GM18907 (cell line): ENCODE measurements at regions not wholly inside any gene's neighbourhood (a gene's known extent, or its start where the extent isn't known, plus 50 kb on each side); places are given as distances from the start of the nearest gene placed in this dataset.

ENCODE experiments used
- ATAC-seq: cut with Tn5 transposase; IDR thresholded peaks from one replicate; pipeline ENCODE4 v1.9.1; 2021; ENCODE audit warnings: mild to moderate bottlenecking, moderate library complexity; ENCODE audit not compliant: unreplicated experiment

DNA sequence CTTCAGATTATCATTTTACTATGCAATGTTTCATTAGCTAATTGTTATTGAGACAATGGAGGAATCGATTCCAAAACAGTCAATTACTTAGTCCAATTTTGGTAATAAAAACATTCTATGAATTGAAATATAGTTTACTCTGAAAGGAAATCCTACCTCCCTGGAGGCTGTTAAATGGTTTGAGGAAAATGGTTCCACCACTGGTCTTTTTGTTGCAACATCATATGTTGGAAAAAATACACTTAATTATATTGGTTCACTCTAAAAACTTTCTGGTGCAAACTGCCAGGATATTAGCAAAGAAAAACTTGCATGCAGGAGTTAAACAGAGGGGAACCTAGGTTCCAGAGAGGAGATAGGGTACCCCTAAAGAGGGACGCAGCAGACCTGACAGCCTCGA is 267.3 kb upstream of the LYZL1 start:
- no peak for ATAC-seq

DNA sequence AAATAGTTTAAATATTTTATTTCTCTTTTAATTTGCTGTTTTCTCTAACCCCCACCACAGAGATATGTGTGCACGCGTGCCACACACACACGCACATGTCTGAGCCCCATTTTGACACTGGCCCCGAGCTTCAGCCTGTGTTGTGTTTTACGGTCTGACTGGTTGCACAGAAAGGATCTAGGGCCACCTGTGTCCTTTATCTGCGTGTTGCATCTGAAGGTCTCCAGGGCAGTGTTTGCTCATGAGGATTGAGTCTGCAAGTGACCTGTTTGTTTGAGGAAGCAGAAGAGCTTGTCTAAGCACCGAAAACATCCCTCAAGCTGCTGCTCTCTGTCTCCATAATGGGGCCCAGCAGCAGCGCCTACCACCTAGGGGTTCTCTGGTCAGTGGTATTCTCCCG is 266.4 kb upstream of the LYZL1 start:
- ATAC-seq = no peak

DNA sequence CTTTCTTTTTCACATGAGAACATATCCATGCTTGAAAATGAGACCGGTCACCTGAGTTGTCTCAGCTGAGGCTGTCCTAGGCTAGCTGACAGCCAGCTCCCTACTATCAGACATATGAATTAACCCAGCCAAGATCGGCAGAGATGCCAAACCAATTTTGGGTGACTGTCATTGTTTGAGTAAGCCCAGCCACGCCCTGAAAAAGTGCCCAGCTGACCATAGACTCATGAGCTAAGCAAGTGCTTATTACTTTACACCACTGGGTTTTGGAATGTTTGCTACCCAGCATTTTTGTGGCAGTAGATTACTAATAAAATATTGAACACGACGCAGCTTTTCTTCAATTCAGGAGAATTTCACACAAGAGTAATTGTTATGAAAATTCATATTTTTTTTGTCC is 265.2 kb upstream of the LYZL1 start:
- no peak for ATAC-seq

DNA sequence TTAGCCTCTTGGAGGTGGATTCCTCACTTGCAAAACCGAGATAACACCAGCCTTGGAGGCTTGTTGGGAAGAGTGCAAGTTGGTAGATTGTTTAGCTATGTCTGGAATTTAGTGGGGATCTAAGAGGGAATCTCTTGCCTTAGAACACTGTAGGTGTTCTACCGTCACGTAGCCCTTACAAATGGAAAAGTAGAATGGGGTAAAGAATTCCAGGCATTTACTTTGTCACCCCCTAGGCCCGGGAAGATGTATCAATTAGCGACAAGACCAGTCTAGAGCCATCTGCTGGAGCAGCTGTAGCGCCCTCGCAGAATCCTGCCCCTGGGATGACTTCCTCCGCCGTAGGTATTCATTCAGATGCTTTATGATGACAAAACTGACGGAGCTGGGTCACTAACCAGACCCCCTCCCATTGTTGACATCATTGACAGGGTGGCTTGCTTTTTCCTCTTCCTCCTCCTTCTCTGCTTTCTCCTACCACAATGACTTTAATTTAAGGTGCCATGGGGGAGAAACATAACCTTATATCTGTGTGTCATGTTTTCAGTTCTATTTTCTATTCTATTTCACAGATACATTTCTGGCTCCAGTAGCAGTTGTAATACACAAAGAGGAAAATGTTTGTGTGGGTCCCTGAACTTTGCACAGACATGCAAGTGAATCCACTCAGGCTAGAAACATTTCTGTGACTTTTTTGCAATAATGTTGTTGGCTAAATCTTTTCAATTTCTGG is 262.6 kb upstream of the LYZL1 start:
- no peak for ATAC-seq

DNA sequence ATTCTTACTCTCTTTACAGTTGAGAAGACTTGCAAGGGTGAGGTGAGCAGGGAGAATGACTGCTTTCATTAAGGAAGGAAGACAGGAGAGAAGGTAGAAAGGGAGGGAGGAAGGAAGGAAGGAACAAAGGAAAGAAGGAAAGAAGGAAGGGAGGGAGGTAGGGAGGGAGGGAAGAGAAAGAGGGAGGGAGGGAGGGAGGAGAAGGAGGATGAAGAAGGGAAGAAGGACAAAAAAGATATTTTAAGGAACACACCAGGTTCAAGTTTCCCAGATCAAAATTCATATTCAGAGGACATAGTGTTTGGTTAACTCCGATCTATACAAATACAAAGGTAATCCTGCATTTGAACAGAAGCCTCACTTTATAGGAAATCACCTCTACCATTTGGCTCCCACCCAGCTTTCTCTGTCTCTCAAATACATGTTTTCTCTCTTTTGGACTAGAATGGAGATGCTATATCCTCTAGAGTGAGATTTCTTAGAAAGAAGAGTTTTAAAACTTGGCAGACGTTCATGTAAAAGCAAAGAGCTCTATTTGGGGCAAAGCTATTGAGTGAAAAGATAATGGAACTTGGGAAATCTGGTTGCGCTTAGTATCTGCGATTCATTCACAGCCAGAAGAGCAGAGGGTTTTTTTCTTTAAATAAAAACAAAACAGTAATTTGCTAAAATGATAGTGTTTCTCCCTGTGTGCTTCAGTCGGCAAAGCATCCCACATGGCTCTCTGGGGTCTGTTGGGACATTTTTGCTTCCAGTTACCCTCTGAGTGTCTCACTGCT is 261.9 kb upstream of the LYZL1 start:
- ATAC-seq = no peak

DNA sequence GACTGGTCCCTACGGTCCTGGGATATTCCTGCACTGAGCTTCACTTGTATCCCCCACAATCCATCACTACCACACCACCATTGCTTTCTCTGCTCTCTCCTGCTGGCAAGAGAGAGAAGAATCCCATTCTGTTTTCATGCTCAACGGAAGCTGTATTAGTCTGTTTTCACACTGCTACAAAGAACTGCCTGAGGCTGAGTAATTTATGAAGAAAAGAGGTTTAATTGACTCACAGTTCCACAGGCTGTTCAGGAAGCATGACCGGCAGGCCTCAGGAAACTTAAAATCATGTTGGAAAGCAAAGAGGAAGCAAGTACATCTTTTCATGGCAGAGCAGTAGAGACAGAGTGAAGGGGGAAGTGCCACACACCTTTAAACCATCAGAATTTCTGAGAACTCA is 260.4 kb upstream of the LYZL1 start:
- no peak for ATAC-seq

DNA sequence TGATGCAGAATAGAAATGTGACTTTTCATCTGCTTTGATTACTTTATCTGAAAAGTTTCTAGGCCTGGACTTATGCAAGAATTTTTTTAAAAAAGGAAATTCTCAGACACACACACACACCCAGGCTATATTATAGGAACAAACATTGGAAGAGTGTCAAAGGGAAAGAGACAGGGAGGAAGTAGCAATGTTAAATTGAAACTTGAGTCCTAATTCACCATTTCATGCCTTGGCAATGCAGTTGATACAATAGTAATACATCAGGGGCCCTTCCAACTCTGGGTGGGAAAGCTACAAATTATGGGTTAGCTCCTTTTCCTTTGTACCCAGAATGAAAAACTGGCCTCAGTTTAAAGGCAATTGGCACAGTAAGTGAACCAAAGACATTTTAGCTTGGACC is 258.0 kb upstream of the LYZL1 start:
- no peak for ATAC-seq

DNA sequence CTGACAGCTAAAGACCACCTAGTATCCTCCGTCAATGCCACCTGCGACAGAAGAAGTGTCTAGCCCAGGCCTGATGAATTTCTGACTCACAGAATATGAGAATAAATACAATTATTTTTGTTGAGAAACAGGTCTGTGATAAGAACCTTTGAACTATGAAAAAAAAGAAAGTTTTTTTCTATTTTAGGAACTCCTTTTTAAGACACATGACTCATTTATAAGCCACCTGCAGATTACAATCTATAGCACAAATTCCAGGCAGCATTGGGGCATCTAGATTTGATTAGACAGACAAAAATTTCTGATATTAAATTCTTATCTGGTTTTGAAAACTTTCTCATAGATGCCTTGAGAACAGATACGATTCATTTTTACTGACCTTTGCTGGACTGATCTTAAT is 256.7 kb upstream of the LYZL1 start:
- ATAC-seq = no peak

DNA sequence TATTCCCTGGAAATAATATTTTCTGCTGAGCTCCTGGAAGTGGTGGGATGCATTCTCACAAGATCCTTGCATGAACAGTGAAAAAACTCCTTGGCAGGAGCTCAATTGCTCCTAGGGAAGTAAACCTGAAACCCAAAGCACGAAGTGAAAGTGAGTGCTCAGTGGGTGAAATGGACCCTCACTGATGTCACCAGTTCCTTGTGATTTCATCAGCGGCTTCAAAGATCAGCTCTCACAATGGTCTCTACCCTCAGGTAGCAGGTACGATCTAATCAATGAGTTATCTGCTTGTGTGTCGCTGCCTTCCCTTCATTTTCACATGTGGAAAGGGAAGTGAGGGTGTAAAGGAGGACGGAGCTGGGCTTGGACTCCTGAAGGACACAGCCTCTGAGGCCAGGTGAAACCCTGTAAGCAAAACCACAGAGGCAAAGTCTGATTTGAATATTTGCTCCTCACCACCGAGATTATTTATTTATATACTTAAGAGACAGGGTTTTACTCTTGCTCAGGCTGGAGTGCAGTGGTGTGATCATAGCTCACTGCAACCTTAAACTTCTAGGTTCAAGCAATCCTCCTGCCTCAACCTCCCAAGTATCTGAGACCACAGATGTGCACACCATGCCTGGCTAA is 255.4 kb upstream of the LYZL1 start:
- no peak for ATAC-seq

DNA sequence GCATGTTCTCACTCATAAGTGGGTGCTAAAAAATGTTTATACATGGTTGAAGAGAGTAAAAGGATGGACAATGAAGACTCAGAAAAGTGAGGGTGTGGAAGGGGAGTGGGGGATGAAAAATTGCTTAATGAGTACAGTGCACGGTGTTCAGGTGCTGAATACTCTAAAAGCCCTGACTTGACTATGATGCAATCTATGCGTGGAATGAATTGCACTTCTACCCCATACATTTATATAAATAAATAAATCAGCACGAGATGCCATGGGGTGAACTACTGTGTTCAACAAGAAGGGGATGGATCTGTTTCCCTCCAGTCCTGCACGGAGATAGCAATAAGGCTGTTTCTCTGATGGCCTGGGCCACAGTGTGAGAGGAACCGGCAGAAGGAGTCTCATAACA is 254.3 kb upstream of the LYZL1 start:
- no peak for ATAC-seq

DNA sequence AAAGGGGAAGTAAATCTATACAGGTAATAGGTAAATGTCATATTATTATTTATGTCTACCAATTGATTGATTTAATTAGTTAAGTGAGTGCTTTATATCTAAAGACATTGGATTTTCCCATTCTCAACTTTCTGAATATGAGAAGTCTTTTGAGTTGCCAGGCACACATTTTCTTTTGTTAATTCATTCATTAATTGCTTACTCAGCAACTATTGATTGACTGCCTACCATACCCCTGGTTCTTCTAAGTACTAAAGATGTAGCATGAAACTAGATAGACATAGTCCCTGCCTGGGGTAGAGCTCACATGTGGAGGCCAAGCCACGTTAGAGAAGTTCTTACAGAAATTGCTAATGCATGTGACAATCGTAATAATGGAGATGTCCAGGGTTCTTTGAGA is 253.1 kb upstream of the LYZL1 start:
- ATAC-seq = no peak

DNA sequence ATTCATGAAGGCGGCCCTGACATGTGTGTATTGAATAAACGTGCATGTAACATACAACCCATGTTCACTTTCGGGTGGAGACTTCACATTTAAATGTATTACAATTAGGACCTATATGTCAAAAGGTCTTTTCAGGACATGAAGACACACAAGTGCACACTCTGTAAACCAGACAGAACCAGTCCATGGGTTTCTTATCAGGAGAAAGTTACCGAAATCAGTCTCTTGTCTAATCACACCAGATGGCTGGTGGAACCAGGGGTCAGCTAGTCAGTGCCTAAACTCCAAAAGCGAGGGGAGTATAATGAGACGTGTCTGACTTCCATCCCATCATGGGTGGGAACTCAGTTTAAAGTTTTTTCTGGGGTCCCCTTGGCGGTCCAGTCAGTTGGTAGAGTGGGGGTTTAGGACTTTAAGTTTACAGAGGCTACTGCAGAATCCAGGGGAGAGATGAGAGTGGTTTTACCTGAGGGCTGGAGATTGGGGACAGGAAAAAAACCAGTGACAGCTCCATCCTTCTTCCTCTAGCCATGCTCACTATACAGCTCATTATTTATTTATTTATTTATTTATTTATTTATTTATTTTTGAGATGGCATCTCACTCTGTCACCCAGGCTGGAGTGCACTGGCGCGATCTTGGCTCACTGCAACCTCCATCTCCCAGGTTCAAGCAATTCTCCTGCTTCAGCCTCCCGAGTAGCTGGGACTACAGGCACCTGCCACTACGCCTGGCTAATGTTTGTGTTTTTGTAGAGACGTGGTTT is 251.3 kb upstream of the LYZL1 start:
- ATAC-seq = no peak

DNA sequence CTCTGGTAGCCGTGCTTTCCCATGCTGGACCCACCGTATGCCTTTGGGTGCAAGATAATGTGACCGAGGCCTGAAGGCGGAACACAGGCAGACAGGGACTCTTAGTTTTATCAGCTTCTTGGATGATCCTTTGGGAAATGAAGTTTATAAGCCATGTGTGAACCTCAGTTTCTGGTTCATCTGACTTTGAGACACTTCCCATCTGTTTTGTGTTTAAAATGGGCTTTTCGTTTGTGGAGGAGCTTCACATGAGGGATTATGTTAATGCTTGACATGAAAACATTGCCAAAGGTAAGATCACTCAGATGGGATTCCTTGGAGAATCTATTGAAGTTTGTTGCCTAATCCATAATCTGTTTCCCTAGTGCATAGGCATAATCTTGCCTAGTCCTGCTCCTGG is 249.8 kb upstream of the LYZL1 start:
- ATAC-seq = no peak

DNA sequence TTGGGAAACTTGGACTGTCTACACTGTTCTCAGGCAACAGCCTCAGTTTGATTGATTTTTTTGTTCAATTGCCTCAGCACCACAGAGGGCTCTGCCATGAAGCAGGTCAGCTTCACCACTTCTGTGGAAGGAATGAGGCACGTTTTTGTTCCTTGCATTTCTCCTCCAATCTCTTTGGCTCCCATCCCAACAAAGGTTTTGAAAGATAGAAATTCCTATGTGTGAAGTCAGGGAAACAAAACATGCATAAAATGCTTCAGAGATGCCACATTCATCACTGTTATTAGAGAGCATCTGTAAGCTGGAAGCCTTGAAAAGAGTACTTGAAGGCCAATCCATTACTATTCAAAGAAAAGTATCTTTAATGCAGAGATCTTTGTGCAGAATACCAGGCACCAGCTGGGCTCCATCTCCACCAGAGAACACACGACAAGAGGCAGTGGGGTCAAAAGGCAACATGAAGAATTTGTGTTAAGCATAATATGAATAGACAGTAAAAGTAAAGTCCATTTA is 249.1 kb upstream of the LYZL1 start:
- ATAC-seq = no peak

DNA sequence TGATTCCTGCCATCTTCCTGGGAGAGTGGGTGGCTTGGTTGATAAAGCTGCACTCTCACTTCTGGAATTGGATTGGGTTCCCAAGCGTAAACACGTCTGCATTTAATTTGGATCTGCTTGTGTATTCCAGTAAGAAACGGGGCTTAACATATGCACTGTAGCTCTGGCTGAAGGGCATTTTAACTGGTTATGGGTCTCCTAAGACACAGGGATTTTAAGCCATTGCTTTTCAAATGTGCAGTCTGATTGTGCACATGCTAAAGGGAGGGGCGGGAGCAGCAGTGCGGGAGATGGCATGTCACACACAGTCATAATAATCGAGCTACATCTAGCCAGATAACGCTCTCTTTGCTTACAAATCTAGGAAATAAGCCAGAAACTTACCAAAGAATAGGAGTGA is 247.3 kb upstream of the LYZL1 start:
- no peak for ATAC-seq

DNA sequence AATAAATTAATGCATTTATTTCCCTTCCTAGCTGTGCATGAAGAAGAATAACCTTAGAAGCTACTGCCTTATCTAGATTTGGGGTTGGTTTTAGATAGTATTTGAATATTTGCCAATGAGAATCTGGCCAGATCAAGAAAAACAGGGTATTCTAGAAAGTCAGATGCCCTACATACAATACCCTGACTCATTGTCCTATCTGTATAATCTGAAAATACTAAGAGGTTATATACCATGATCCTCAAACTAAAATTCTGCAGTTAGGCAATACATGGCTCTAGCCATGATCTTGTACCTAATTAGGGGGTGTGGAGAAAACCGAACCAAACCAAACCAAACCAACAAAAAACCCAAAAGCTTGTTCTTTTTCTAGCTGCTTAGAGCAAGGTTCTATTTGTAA is 240.4 kb upstream of the LYZL1 start:
- no peak for ATAC-seq

DNA sequence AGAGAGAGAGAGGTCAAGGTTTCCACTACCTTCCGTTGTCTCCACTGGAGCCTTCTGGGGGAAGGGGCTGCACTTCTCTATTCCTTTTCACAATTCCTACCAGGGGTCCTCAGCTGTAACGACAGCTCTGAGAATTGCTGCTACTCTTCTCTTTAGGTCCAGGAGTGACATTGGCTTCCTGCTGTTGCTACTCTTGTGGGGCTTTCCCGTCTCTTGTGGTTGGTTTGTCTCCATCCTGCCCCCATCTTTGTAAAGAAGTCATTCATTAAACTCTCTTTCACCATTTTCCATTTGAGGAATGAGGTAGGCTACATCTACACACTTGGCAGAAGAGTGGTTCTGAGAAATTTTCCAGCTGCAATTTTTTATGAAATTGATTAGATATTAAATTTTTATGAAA is 238.8 kb upstream of the LYZL1 start:
- peak; percentile 88 for ATAC-seq

DNA sequence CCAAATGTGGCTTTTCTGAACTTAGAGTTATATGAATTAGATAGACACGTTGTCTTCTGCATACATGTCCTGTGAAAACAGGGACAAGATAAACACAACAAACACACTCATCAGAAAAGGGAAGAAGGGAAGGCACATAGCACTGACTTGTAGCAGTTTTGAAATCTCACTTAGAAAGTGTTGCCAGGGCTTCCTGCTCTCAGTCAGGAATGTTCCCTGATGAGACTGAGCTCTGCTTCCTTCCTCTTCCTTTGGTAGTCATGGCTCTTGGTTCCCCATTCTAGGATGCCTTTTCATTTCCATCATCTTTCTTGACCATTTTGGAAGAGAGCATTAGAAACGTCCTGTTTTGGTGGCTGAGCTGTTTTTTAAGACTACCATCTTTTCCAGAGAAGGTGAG is 233.8 kb upstream of the LYZL1 start:
- ATAC-seq = no peak

DNA sequence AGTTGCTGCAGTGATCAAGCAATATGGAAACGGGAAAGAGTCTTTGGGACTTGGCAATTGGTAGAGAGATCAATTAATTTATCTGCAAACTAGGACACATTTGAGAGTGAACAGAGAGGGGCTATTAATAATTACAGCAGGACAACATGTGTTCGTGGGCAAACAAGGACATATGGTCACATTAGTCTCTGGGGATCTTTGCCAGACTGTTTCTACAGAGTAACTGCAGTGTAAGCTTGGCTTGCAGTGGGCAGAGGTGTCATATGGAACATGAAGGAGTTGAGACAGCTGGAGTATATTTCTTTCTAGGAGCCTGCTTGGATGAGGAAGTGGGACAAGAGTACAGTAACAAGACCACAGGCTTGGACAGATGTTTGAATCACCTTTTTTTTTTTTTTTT is 232.1 kb upstream of the LYZL1 start:
- no peak for ATAC-seq

DNA sequence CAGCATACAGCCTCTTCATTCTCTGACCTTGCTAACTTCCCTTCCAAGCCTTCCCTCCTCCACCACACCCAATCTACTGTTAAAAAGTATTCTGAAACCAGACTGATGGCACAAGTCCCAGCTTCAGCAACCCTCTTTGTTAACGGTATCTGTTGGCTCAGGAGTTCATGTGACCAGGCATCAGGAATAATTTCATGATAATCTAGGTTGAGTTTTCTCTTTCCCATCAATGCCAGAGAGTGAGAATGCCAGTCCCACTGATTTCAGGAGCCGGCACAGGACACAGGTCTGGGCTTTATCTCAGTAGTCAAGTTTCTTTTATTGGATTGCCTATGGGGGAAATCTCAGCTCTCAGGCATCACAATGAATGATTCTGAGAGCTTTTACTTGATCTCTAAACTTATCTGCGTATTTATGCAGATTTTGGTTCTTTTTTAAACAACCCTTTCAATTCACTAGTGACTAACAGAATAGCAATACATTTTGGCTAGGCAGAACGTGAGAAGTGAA is 231.0 kb upstream of the LYZL1 start:
- no peak for ATAC-seq
